ENCODE measurements at regions not wholly inside any gene's neighbourhood (a gene's known extent, or its start where the extent isn't known, plus 50 kb on each side); places are given as distances from the start of the nearest gene placed in this dataset.

- no peak for TF ChIP-seq CEBPB (IDR thresholded peaks at IDR 0.05)
- no peak for TF ChIP-seq EP300 (IDR thresholded peaks at IDR 0.05; ENCODE audit: borderline replicate concordance)
- TF ChIP-seq REST (IDR thresholded peaks at IDR 0.05; ENCODE audit: low read depth), result no peak
- TF ChIP-seq TCF12 (IDR thresholded peaks at IDR 0.05; ENCODE audit: low read depth), result no peak
- no peak for TF ChIP-seq CREB1 (IDR thresholded peaks at IDR 0.05; ENCODE audit: low read depth)
- no peak for TF ChIP-seq TAF1 (IDR thresholded peaks at IDR 0.05; ENCODE audit: low read depth)
- no peak for TF ChIP-seq MAX (IDR thresholded peaks at IDR 0.05)
- TF ChIP-seq YY1 (IDR thresholded peaks at IDR 0.05; ENCODE audit: low read depth), result no peak
- no peak for TF ChIP-seq USF1 (IDR thresholded peaks at IDR 0.05)
- TF ChIP-seq EGR1 (IDR thresholded peaks at IDR 0.05), result no peak
- no peak for TF ChIP-seq NFIC (IDR thresholded peaks at IDR 0.05)
- TF ChIP-seq FOXM1 (IDR thresholded peaks at IDR 0.05; ENCODE audit: borderline replicate concordance, low read depth), result no peak
- TF ChIP-seq TEAD4 (IDR thresholded peaks at IDR 0.05), result no peak
Measured at GRCh38 chr11:105229257-105229656, 89.7 kb upstream of the CARD18 start.
